ENCODE measurements at regions not wholly inside any gene's neighbourhood (a gene's known extent, or its start where the extent isn't known, plus 50 kb on each side); places are given as distances from the start of the nearest gene placed in this dataset.

- no peaks in the 10 kb centered on the region; a peak in 1 of 5 replicates for H3K4me1 ChIP-seq (replicated peaks in 1 of 2; ENCODE audit: control insufficient read depth in 2 of 2, insufficient read depth in 2 of 2, low read length in 2 of 2)
- ChIA-PET POLR2A (interaction anchor here (0.5 to 0.7 kb wide), 2 partner anchors 39 to 57 kb away, joined by 3 read pairs; no protein-coding TSS in a partner anchor), CTCF (ENCODE audit: low intra/inter-chr PET ratio) (no interaction called here)
- no peak for FAIRE-seq
- no peaks in the 10 kb centered on the region for H3K9me1 ChIP-seq (ENCODE audit: control insufficient read depth, insufficient read depth, low read length)
- H2AFZ ChIP-seq (ENCODE audit: low read depth, low read length), result no peak overlapping the region
- in situ Hi-C loops (cut with MboI), result no loop called here
- H4K20me1 ChIP-seq (replicated peaks; ENCODE audit: control insufficient read depth, insufficient read depth, low read length), result no peaks in the 10 kb centered on the region; the same call in 1 of the 2 replicates
- no peak overlapping the region for H3K27ac ChIP-seq (ENCODE audit: extremely low read depth, low read depth, low read length)
- no peak for DNase-seq (ENCODE audit: extremely low read depth in 1 of 4, low spot score in 3 of 4)
- no TSS peak for BruUV-seq (replicated peaks)
- H3K4me2 ChIP-seq (ENCODE audit: insufficient read depth, low read length), result no peak overlapping the region
- H3K9me3 ChIP-seq (replicated peaks; ENCODE audit: control insufficient read depth, insufficient read depth, low read depth, low read length), result no peaks in the 10 kb centered on the region
- H3K27me3 ChIP-seq (ENCODE audit: control insufficient read depth in 2 of 2, insufficient read depth in 2 of 2, low read length in 2 of 2), result peaks cover 6 to 45% of the 10 kb centered on the region in 2 experiments; a peak in 4 of 5 replicates
- intact Hi-C loops (cut with micrococcal nuclease), result no loop called here
- no peak for ATAC-seq
- H3K79me2 ChIP-seq (ENCODE audit: control insufficient read depth, insufficient read depth, low read length), result no peaks in the 10 kb centered on the region
- 1% methylated on average over 6 of the region's 6 CpGs for WGBS (ENCODE audit: insufficient coverage, low coverage, missing lambda C conversion rate)
- H3K4me3 ChIP-seq, result no peak overlapping the region
- no peak for TF ChIP-seq SIN3B (IDR thresholded peaks at IDR 0.05; ENCODE audit: low read depth)
- no peak for TF ChIP-seq ZNF263 (CRISPR knock-in tag; IDR thresholded peaks at IDR 0.05; ENCODE audit: borderline replicate concordance)
- 0 out of 2 replicates have a peak, but pooled peaks have one; percentile 14 for TF ChIP-seq ZNF584 (CRISPR knock-in tag; IDR thresholded peaks at IDR 0.05; ENCODE audit: low read depth)
- no peak for TF ChIP-seq ZMIZ1 (IDR thresholded peaks at IDR 0.05; ENCODE audit: low read depth in 2 of 2, low read length in 2 of 2)
- TF ChIP-seq SMAD3 (CRISPR knock-in tag; conservative IDR thresholded peaks at IDR 0.05), result no peak
- no peak for TF ChIP-seq DIDO1 (tag; IDR thresholded peaks at IDR 0.05; ENCODE audit: low read depth)
- no peak for TF ChIP-seq ARID1B (IDR thresholded peaks at IDR 0.05)
- TF ChIP-seq ESRRB (CRISPR knock-in tag; IDR thresholded peaks at IDR 0.05; ENCODE audit: borderline replicate concordance), result no peak
- peak; percentile 35 for TF ChIP-seq RBM25 (IDR thresholded peaks at IDR 0.05; ENCODE audit: low read depth, low read length, severe bottlenecking)
- no peak for TF ChIP-seq ETS2 (tag; IDR thresholded peaks at IDR 0.05; ENCODE audit: borderline replicate concordance, poor library complexity, severe bottlenecking)
- no peak for TF ChIP-seq BRD9 (IDR thresholded peaks at IDR 0.05; ENCODE audit: low read depth, partially characterized antibody)
- no peak for TF ChIP-seq U2AF2 (optimal IDR thresholded peaks at IDR 0.05; ENCODE audit: low read depth, low read length)
- TF ChIP-seq HEY1 (CRISPR knock-in tag; IDR thresholded peaks at IDR 0.05; ENCODE audit: borderline replicate concordance), result no peak
- TF ChIP-seq ZNF3 (CRISPR knock-in tag; IDR thresholded peaks at IDR 0.05), result 0 out of 2 replicates have a peak, but pooled peaks have one; percentile 62
- no peak for TF ChIP-seq KAT8 (IDR thresholded peaks at IDR 0.05; ENCODE audit: low read depth)
- TF ChIP-seq HES1 (IDR thresholded peaks at IDR 0.05; ENCODE audit: low read depth), result no peak
- TF ChIP-seq NR2F6 (CRISPR knock-in tag; IDR thresholded peaks at IDR 0.05), result no peak
- TF ChIP-seq CHD1 (IDR thresholded peaks at IDR 0.05; ENCODE audit: low read length), result no peak
- no peaks in the 10 kb centered on the region for H3K36me3 ChIP-seq (ENCODE audit: control insufficient read depth, insufficient read depth, low read length)
- no peak overlapping the region for H3K9ac ChIP-seq (ENCODE audit: insufficient read depth in 1 of 2, low read depth in 2 of 2, low read length in 2 of 2)
Measured at GRCh38 chr4:4780729-4781244, 78.7 kb upstream of the MSX1 start.

Data from K562 (cell line).